ENCODE measurements at regions not wholly inside any gene's neighbourhood (a gene's known extent, or its start where the extent isn't known, plus 50 kb on each side); places are given as distances from the start of the nearest gene placed in this dataset.

DNA sequence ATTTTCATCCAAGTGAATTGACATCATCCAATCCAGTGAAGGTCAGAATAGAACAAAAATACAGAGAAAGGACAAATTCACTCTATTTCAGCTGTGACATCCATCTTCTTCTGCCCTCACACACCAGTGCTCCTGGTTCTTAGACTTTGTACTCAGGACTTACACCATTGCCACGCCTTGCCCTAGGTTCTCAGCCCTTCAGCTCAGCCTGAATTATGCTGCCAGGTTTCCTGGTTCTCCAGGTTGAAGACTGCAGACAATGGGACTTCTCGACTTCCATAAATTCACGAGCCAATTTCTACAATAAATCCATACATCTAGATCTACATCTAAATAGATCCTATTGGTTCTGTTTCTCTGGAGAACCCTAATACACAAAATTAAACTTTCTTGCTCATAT, 181.2 kb upstream of the KCND2 start:
- no peaks in the 10 kb centered on the region for H3K9me3 Mint-ChIP-seq (ENCODE audit: unreplicated experiment)
- H3K27me3 ChIP-seq (ENCODE audit: insufficient read depth, low read length), result no peaks in the 10 kb centered on the region
- H3K36me3 ChIP-seq (ENCODE audit: insufficient read depth, low read length), result no peaks in the 10 kb centered on the region
- no peaks in the 10 kb centered on the region for H3K36me3 Mint-ChIP-seq (ENCODE audit: low read depth, unreplicated experiment)
- no peaks in the 10 kb centered on the region for H3K79me2 ChIP-seq (ENCODE audit: insufficient read depth, low read length)
- H3K4me3 ChIP-seq (ENCODE audit: insufficient read depth, low read depth, low read length), result no peak overlapping the region
- H3K4me3 Mint-ChIP-seq (ENCODE audit: unreplicated experiment), result no peak overlapping the region
- DNase-seq (ENCODE audit: low read depth) (no peak), FAIRE-seq (no peak)
- H3K4me1 ChIP-seq (ENCODE audit: insufficient read depth, low read length), result no peaks in the 10 kb centered on the region
- TF ChIP-seq EZH2 (IDR thresholded peaks at IDR 0.05; ENCODE audit: insufficient read depth, low read length), result no peak
- TF ChIP-seq, protein P1, sequence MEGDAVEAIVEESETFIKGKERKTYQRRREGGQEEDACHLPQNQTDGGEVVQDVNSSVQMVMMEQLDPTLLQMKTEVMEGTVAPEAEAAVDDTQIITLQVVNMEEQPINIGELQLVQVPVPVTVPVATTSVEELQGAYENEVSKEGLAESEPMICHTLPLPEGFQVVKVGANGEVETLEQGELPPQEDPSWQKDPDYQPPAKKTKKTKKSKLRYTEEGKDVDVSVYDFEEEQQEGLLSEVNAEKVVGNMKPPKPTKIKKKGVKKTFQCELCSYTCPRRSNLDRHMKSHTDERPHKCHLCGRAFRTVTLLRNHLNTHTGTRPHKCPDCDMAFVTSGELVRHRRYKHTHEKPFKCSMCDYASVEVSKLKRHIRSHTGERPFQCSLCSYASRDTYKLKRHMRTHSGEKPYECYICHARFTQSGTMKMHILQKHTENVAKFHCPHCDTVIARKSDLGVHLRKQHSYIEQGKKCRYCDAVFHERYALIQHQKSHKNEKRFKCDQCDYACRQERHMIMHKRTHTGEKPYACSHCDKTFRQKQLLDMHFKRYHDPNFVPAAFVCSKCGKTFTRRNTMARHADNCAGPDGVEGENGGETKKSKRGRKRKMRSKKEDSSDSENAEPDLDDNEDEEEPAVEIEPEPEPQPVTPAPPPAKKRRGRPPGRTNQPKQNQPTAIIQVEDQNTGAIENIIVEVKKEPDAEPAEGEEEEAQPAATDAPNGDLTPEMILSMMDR (IDR thresholded peaks at IDR 0.05; ENCODE audit: insufficient read depth, low read depth, low read length), result no peak
- no peak overlapping the region for H3K27ac Mint-ChIP-seq (ENCODE audit: unreplicated experiment)
- H3K27ac ChIP-seq (ENCODE audit: low read depth, low read length), result no peak overlapping the region
- no peaks in the 10 kb centered on the region for H3K9me3 ChIP-seq (ENCODE audit: insufficient read depth, low read depth, low read length)
- H4K20me1 ChIP-seq (ENCODE audit: insufficient read depth, low read length), result no peaks in the 10 kb centered on the region
- H3K4me1 Mint-ChIP-seq (ENCODE audit: low read depth, unreplicated experiment), result no peaks in the 10 kb centered on the region
- H3K4me2 ChIP-seq (ENCODE audit: low read length), result no peak overlapping the region
- H3K9ac ChIP-seq (ENCODE audit: low read length), result no peak overlapping the region
- no peaks in the 10 kb centered on the region for H3K27me3 Mint-ChIP-seq (ENCODE audit: low read depth, unreplicated experiment)
- H2AFZ ChIP-seq (ENCODE audit: low read depth, low read length), result no peak overlapping the region

- no peak overlapping the region for H3K4me3 Mint-ChIP-seq (ENCODE audit: unreplicated experiment)
- H3K4me3 ChIP-seq (ENCODE audit: insufficient read depth, low read depth, low read length), result no peak overlapping the region
- H3K36me3 Mint-ChIP-seq (ENCODE audit: low read depth, unreplicated experiment), result no peaks in the 10 kb centered on the region
- H3K27ac Mint-ChIP-seq (ENCODE audit: unreplicated experiment), result no peak overlapping the region
- H3K27me3 ChIP-seq (ENCODE audit: insufficient read depth, low read length), result no peaks in the 10 kb centered on the region
- H3K4me1 ChIP-seq (ENCODE audit: insufficient read depth, low read length), result no peaks in the 10 kb centered on the region
- H3K4me2 ChIP-seq (ENCODE audit: low read length), result no peak overlapping the region
- no peak overlapping the region for H3K27ac ChIP-seq (ENCODE audit: low read depth, low read length)
- no peaks in the 10 kb centered on the region for H3K9me3 Mint-ChIP-seq (ENCODE audit: unreplicated experiment)
- no peak overlapping the region for H2AFZ ChIP-seq (ENCODE audit: low read depth, low read length)
- DNase-seq (ENCODE audit: low read depth), result no peak
- no peaks in the 10 kb centered on the region for H4K20me1 ChIP-seq (ENCODE audit: insufficient read depth, low read length)
- no peaks in the 10 kb centered on the region for H3K79me2 ChIP-seq (ENCODE audit: insufficient read depth, low read length)
- no peaks in the 10 kb centered on the region for H3K36me3 ChIP-seq (ENCODE audit: insufficient read depth, low read length)
- no peaks in the 10 kb centered on the region for H3K27me3 Mint-ChIP-seq (ENCODE audit: low read depth, unreplicated experiment)
- H3K4me1 Mint-ChIP-seq (ENCODE audit: low read depth, unreplicated experiment), result no peaks in the 10 kb centered on the region
- no peak for FAIRE-seq
- H3K9me3 ChIP-seq (ENCODE audit: insufficient read depth, low read depth, low read length), result no peaks in the 10 kb centered on the region
- TF ChIP-seq, protein P1 (IDR thresholded peaks at IDR 0.05; ENCODE audit: insufficient read depth, low read depth, low read length), result no peak
- TF ChIP-seq EZH2 (IDR thresholded peaks at IDR 0.05; ENCODE audit: insufficient read depth, low read length), result no peak
- H3K9ac ChIP-seq (ENCODE audit: low read length), result no peak overlapping the region
Observed at GRCh38 chr7:120097020-120097419, 176.0 kb upstream of the KCND2 start.

- no peak overlapping the region for H3K4me2 ChIP-seq (ENCODE audit: low read length)
- no peak overlapping the region for H3K27ac ChIP-seq (ENCODE audit: low read depth, low read length)
- no peak overlapping the region for H3K4me3 ChIP-seq (ENCODE audit: insufficient read depth, low read depth, low read length)
- H3K9ac ChIP-seq (ENCODE audit: low read length), result no peak overlapping the region
- H3K9me3 ChIP-seq (ENCODE audit: insufficient read depth, low read depth, low read length), result no peaks in the 10 kb centered on the region
- DNase-seq (ENCODE audit: low read depth) (no peak), FAIRE-seq (no peak)
- H3K79me2 ChIP-seq (ENCODE audit: insufficient read depth, low read length), result no peaks in the 10 kb centered on the region
- Mint-ChIP-seq H3K4me3 (ENCODE audit: unreplicated experiment) (no peak overlapping the region), H3K4me1 (ENCODE audit: low read depth, unreplicated experiment) (no peaks in the 10 kb centered on the region), H3K9me3 (ENCODE audit: unreplicated experiment) (no peaks in the 10 kb centered on the region), H3K27ac (ENCODE audit: unreplicated experiment) (no peak overlapping the region), H3K27me3 (ENCODE audit: low read depth, unreplicated experiment) (no peaks in the 10 kb centered on the region), H3K36me3 (ENCODE audit: low read depth, unreplicated experiment) (no peaks in the 10 kb centered on the region)
- H3K36me3 ChIP-seq (ENCODE audit: insufficient read depth, low read length), result no peaks in the 10 kb centered on the region
- H3K27me3 ChIP-seq (ENCODE audit: insufficient read depth, low read length), result no peaks in the 10 kb centered on the region
- H2AFZ ChIP-seq (ENCODE audit: low read depth, low read length), result no peak overlapping the region
- no peaks in the 10 kb centered on the region for H4K20me1 ChIP-seq (ENCODE audit: insufficient read depth, low read length)
- H3K4me1 ChIP-seq (ENCODE audit: insufficient read depth, low read length), result no peaks in the 10 kb centered on the region
- TF ChIP-seq, protein P1 (IDR thresholded peaks at IDR 0.05; ENCODE audit: insufficient read depth, low read depth, low read length), result no peak
- TF ChIP-seq EZH2 (IDR thresholded peaks at IDR 0.05; ENCODE audit: insufficient read depth, low read length), result no peak
Observed at GRCh38 chr7:120097774-120098173, 175.2 kb upstream of the KCND2 start.

Measured in astrocyte (in vitro differentiated cells and primary cell).